ENCODE measurements at regions not wholly inside any gene's neighbourhood (a gene's known extent, or its start where the extent isn't known, plus 50 kb on each side); places are given as distances from the start of the nearest gene placed in this dataset.

GRCh38 chr14:82595466-82595865, 1061.8 kb upstream of the SEL1L start:
- DNase-seq (ENCODE audit: low spot score) = no peak
- no peak overlapping the region for H3K27ac ChIP-seq (ENCODE audit: low read depth, low read length, poor library complexity, severe bottlenecking)
- no peaks in the 10 kb centered on the region for H3K4me1 ChIP-seq (ENCODE audit: insufficient read depth, low read length, poor library complexity, severe bottlenecking)
- H3K79me2 ChIP-seq (ENCODE audit: insufficient read depth, low read depth, low read length) = no peaks in the 10 kb centered on the region
- H3K4me3 ChIP-seq (ENCODE audit: low read depth, low read length, poor library complexity, severe bottlenecking) = no peak overlapping the region
- no peaks in the 10 kb centered on the region for H3K9me3 ChIP-seq (ENCODE audit: low read length)
- H3K36me3 ChIP-seq (ENCODE audit: insufficient read depth, low read length) = no peaks in the 10 kb centered on the region
- H3K9me2 ChIP-seq (ENCODE audit: insufficient read depth, low read length) = no peaks in the 10 kb centered on the region
- H2AFZ ChIP-seq (ENCODE audit: low read length) = no peak overlapping the region
- no peak for TF ChIP-seq EZH2phosphoT487 (IDR thresholded peaks at IDR 0.05; ENCODE audit: borderline replicate concordance, low read depth, low read length)
- no peak for TF ChIP-seq CTCF (conservative IDR thresholded peaks at IDR 0.05; ENCODE audit: low read length)
- H3K4me2 ChIP-seq (ENCODE audit: low read length) = no peak overlapping the region
- intact Hi-C loops (cut with micrococcal nuclease; ENCODE audit: unreplicated experiment) = no loop called here
- ChIA-PET CTCF (ENCODE audit: unreplicated experiment) (no interaction called here), POLR2A (interaction anchor here (0.9 to 1.2 kb wide), 2 partner anchors 10 to 504 kb away, joined by 3 read pairs; no protein-coding TSS in a partner anchor)
- BruUV-seq (replicated peaks) = no TSS peak
- no peaks in the 10 kb centered on the region for H4K20me1 ChIP-seq (ENCODE audit: insufficient read depth, low read length)

- no peak overlapping the region for H3K27ac ChIP-seq (ENCODE audit: low read depth, low read length, poor library complexity, severe bottlenecking)
- no peaks in the 10 kb centered on the region for H3K9me2 ChIP-seq (ENCODE audit: insufficient read depth, low read length)
- no peak overlapping the region for H2AFZ ChIP-seq (ENCODE audit: low read length)
- no peak overlapping the region for H3K4me3 ChIP-seq (ENCODE audit: low read depth, low read length, poor library complexity, severe bottlenecking)
- H3K36me3 ChIP-seq (ENCODE audit: insufficient read depth, low read length) = no peaks in the 10 kb centered on the region
- intact Hi-C loops (cut with micrococcal nuclease; ENCODE audit: unreplicated experiment) = no loop called here
- TF ChIP-seq CTCF (conservative IDR thresholded peaks at IDR 0.05; ENCODE audit: low read length) = no peak
- no peaks in the 10 kb centered on the region for H3K79me2 ChIP-seq (ENCODE audit: insufficient read depth, low read depth, low read length)
- no TSS peak for BruUV-seq (replicated peaks)
- no peaks in the 10 kb centered on the region for H4K20me1 ChIP-seq (ENCODE audit: insufficient read depth, low read length)
- H3K9me3 ChIP-seq (ENCODE audit: low read length) = no peaks in the 10 kb centered on the region
- H3K4me1 ChIP-seq (ENCODE audit: insufficient read depth, low read length, poor library complexity, severe bottlenecking) = no peaks in the 10 kb centered on the region
- no peak for DNase-seq (ENCODE audit: low spot score)
- ChIA-PET CTCF (ENCODE audit: unreplicated experiment) (no interaction called here), POLR2A (no interaction called here)
- no peak overlapping the region for H3K4me2 ChIP-seq (ENCODE audit: low read length)
Observed at GRCh38 chr14:82602794-82603193, 1069.1 kb upstream of the SEL1L start.

GRCh38 chr14:82604819-82605218, 1071.2 kb upstream of the SEL1L start:
- DNase-seq (ENCODE audit: low spot score) = no peak
- ChIA-PET CTCF (ENCODE audit: unreplicated experiment) (no interaction called here), POLR2A (no interaction called here)
- TF ChIP-seq CTCF (conservative IDR thresholded peaks at IDR 0.05; ENCODE audit: low read length) = no peak
- no peak for TF ChIP-seq EZH2phosphoT487 (IDR thresholded peaks at IDR 0.05; ENCODE audit: borderline replicate concordance, low read depth, low read length)
- Histone ChIP-seq H2AFZ (ENCODE audit: low read length) (no peak overlapping the region), H3K36me3 (ENCODE audit: insufficient read depth, low read length) (no peaks in the 10 kb centered on the region), H3K9me2 (ENCODE audit: insufficient read depth, low read length) (no peaks in the 10 kb centered on the region), H3K4me3 (ENCODE audit: low read depth, low read length, poor library complexity, severe bottlenecking) (no peak overlapping the region), H4K20me1 (ENCODE audit: insufficient read depth, low read length) (no peaks in the 10 kb centered on the region), H3K4me1 (ENCODE audit: insufficient read depth, low read length, poor library complexity, severe bottlenecking) (no peaks in the 10 kb centered on the region), H3K27ac (ENCODE audit: low read depth, low read length, poor library complexity, severe bottlenecking) (no peak overlapping the region), H3K79me2 (ENCODE audit: insufficient read depth, low read depth, low read length) (no peaks in the 10 kb centered on the region), H3K9me3 (ENCODE audit: low read length) (no peaks in the 10 kb centered on the region), H3K4me2 (ENCODE audit: low read length) (no peak overlapping the region)
- no TSS peak for BruUV-seq (replicated peaks)
- intact Hi-C loops (cut with micrococcal nuclease; ENCODE audit: unreplicated experiment) = no loop called here

Measured in OCI-LY7 (cell line).